H1 (cell line): ENCODE measurements at regions not wholly inside any gene's neighbourhood (a gene's known extent, or its start where the extent isn't known, plus 50 kb on each side); places are given as distances from the start of the nearest gene placed in this dataset.

ENCODE experiments used
- CTCF ChIA-PET: fragments of 300-600 bp; sonication (Branson Sonifier 250); formaldehyde crosslinking; loops from one replicate; lab custom pipeline; 2021; ENCODE audit not compliant: partially characterized antibody; lab: Charles Lee
- POLR2A ChIA-PET: fragments of 300-600 bp; sonication (Branson Sonifier 250); formaldehyde crosslinking; loops from one replicate; lab custom pipeline; 2021; ENCODE audit warnings: inconsistent platforms; ENCODE audit not compliant: partially characterized antibody; lab: Charles Lee
- DNase-seq, 2 experiments: peaks; one replicate each; pipeline versions ENCODE4 v3.0.0 to v3.0.0-alpha.2; 2010 to 2022; ENCODE audit warnings: low spot score in 2 of 2, low read depth in 1 of 2, mixed read lengths in 1 of 2
- FAIRE-seq: peaks from 2 replicates; lab custom pipeline; 2011; peaks lifted over from hg19 to GRCh38; lab: Jason Lieb, UNC
- H2AFZ ChIP-seq: 2 replicates; pipeline ENCODE4 v1.8.1; 2012; ENCODE audit warnings: low read length, inconsistent platforms
- H2AK5ac ChIP-seq: 2 replicates; pipeline ENCODE4 v1.6.1; 2013; ENCODE audit warnings: low read depth, low read length
- H2BK120ac ChIP-seq: replicated peaks from 2 replicates; pipeline ENCODE3; 2013; ENCODE audit warnings: low read depth, low read length, inconsistent platforms
- H2BK12ac ChIP-seq: 2 replicates; pipeline ENCODE4 v1.6.1; 2013; ENCODE audit warnings: low read depth, low read length
- H2BK15ac ChIP-seq: 2 replicates; pipeline ENCODE4 v1.6.1; 2013; ENCODE audit warnings: low read length
- H2BK20ac ChIP-seq: 2 replicates; pipeline ENCODE4 v1.6.1; 2013; ENCODE audit warnings: low read length
- H2BK5ac ChIP-seq: 2 replicates; pipeline ENCODE4 v1.6.1; 2013; ENCODE audit warnings: low read depth, low read length
- H3K14ac ChIP-seq: 2 replicates; pipeline ENCODE4 v1.6.1; 2013; ENCODE audit warnings: inconsistent platforms; ENCODE audit not compliant: insufficient read length
- H3K18ac ChIP-seq: 2 replicates; pipeline ENCODE4 v1.6.1; 2013; ENCODE audit warnings: low read length; ENCODE audit errors: extremely low read depth
- H3K23ac ChIP-seq: 2 replicates; pipeline ENCODE4 v1.6.1; 2013; ENCODE audit warnings: inconsistent platforms; ENCODE audit not compliant: insufficient read length
- H3K23me2 ChIP-seq: 2 replicates; pipeline ENCODE4 v1.6.1; 2013; ENCODE audit warnings: low read depth, low read length
- H3K27ac ChIP-seq: 2 replicates; pipeline ENCODE4 v1.6.1; 2011; ENCODE audit warnings: low read depth, low read length, inconsistent platforms
- H3K27me3 ChIP-seq, 4 experiments: replicated peaks in 1 of 4; 1 replicate in 1 of 4; 2 replicates in 3 of 4; pipeline versions ENCODE4 v1.6.1 to v1.8.1; 2011 to 2013; ENCODE audit warnings: low read length in 3 of 4, mild to moderate bottlenecking in 3 of 4, inconsistent platforms in 2 of 4, mixed read lengths in 2 of 4, moderate library complexity in 1 of 4; ENCODE audit not compliant: control insufficient read depth in 3 of 4, insufficient read depth in 3 of 4; ENCODE audit errors: extremely low read depth in 1 of 4
- H3K36me3 ChIP-seq, 4 experiments: 2 replicates each; pipeline versions ENCODE4 v1.6.1 to v1.8.1; 2011 to 2013; ENCODE audit warnings: mild to moderate bottlenecking in 4 of 4, low read length in 3 of 4, moderate library complexity in 2 of 4, control low read depth in 1 of 4, inconsistent platforms in 1 of 4; ENCODE audit not compliant: insufficient read depth in 4 of 4, control insufficient read depth in 2 of 4
- H3K4ac ChIP-seq: replicated peaks from 2 replicates; pipeline ENCODE3; 2013; ENCODE audit warnings: low read length, low read depth, mixed read lengths, inconsistent platforms; ENCODE audit not compliant: insufficient read length
- H3K4me1 ChIP-seq, 4 experiments: replicated peaks in 1 of 4; 1 replicate in 1 of 4; 2 replicates in 3 of 4; pipeline versions ENCODE4 v1.6.1 to v1.8.1; 2011 to 2013; ENCODE audit warnings: low read length in 3 of 4, inconsistent platforms in 2 of 4, mixed read lengths in 1 of 4; ENCODE audit not compliant: insufficient read depth in 4 of 4, control insufficient read depth in 3 of 4
- H3K4me2 ChIP-seq, 2 experiments: 2 replicates each; pipeline versions ENCODE4 v1.6.1 to v1.8.1; 2011 to 2013; ENCODE audit warnings: low read depth in 2 of 2, low read length in 2 of 2, control low read depth in 1 of 2, inconsistent platforms in 1 of 2, mild to moderate bottlenecking in 1 of 2; ENCODE audit not compliant: insufficient read depth in 1 of 2
- H3K4me3 ChIP-seq, 4 experiments: fragments of 200-600, 300-600 bp in 1 of 4; sonication (generic), shearing (Covaris generic), sonication (Bioruptor Twin) in 1 of 4; 2 replicates each; pipeline versions ENCODE4 v1.5.1 to v1.8.1; 2011 to 2016; ENCODE audit warnings: low read length in 4 of 4, low read depth in 3 of 4, control low read depth in 2 of 4, inconsistent platforms in 2 of 4, mild to moderate bottlenecking in 2 of 4, mixed read lengths in 1 of 4, moderate library complexity in 1 of 4; ENCODE audit not compliant: insufficient read depth in 2 of 4; ENCODE audit errors: extremely low read depth in 1 of 4
- H3K56ac ChIP-seq: replicated peaks from 2 replicates; pipeline ENCODE3; 2013; ENCODE audit warnings: low read depth, mild to moderate bottlenecking, mixed read lengths, low read length, inconsistent platforms; ENCODE audit not compliant: insufficient read length
- H3K79me1 ChIP-seq: 2 replicates; pipeline ENCODE4 v1.6.1; 2013; ENCODE audit warnings: low read depth, low read length, control low read depth
- H3K79me2 ChIP-seq, 2 experiments: 2 replicates each; pipeline versions ENCODE4 v1.6.1 to v1.8.1; 2012 to 2013; ENCODE audit warnings: low read length in 2 of 2, mild to moderate bottlenecking in 2 of 2, inconsistent platforms in 1 of 2; ENCODE audit not compliant: insufficient read depth in 2 of 2, control insufficient read depth in 1 of 2
- H3K9ac ChIP-seq, 4 experiments: replicated peaks in 1 of 4; 1 replicate in 1 of 4; 2 replicates in 3 of 4; pipeline versions ENCODE4 v1.6.1 to v1.8.1; 2011 to 2013; ENCODE audit warnings: low read depth in 3 of 4, low read length in 3 of 4, control low read depth in 2 of 4, mild to moderate bottlenecking in 2 of 4, moderate library complexity in 2 of 4, inconsistent platforms in 1 of 4; ENCODE audit errors: extremely low read depth in 1 of 4
- H3K9me3 ChIP-seq, 2 experiments: 2 replicates each; pipeline versions ENCODE4 v1.6.1 to v1.8.1; 2012 to 2013; ENCODE audit warnings: mild to moderate bottlenecking in 2 of 2, moderate library complexity in 2 of 2, control low read depth in 1 of 2, inconsistent platforms in 1 of 2, low read depth in 1 of 2, low read length in 1 of 2, mixed read lengths in 1 of 2; ENCODE audit not compliant: insufficient read depth in 2 of 2
- H4K20me1 ChIP-seq, 2 experiments: replicated peaks in 1 of 2; 2 replicates each; pipeline versions ENCODE3 to v1.8.1; 2011 to 2013; ENCODE audit warnings: inconsistent platforms in 2 of 2, low read length in 2 of 2, mild to moderate bottlenecking in 1 of 2; ENCODE audit not compliant: insufficient read depth in 2 of 2, control insufficient read depth in 1 of 2
- H4K5ac ChIP-seq: 2 replicates; pipeline ENCODE4 v1.6.1; 2013; ENCODE audit warnings: low read length, low read depth, mixed read lengths, inconsistent platforms; ENCODE audit not compliant: insufficient read length
- H4K8ac ChIP-seq: 2 replicates; pipeline ENCODE4 v1.8.0; 2013; ENCODE audit warnings: mild to moderate bottlenecking, moderate library complexity, low read length, inconsistent platforms; ENCODE audit not compliant: insufficient read depth; ENCODE audit errors: extremely low read depth
- H4K91ac ChIP-seq: replicated peaks from 2 replicates; pipeline ENCODE3; 2013; ENCODE audit warnings: low read length, mixed read lengths, inconsistent platforms; ENCODE audit not compliant: insufficient read length
- CBX5 ChIP-seq: fragments of 300-800, 300-1000 bp; sonication (generic); IDR thresholded peaks from 2 replicates; pipeline ENCODE4 v1.7.1; 2016; ENCODE audit warnings: antibody characterized with exemption, low read length, low read depth
- TF ChIP-seq, protein P1 (sequence below): fragments of 300-600 bp; sonication (generic); IDR thresholded peaks from 2 replicates; pipeline ENCODE4 v1.7.1; 2012; ENCODE audit warnings: low read length, moderate library complexity, mild to moderate bottlenecking, inconsistent platforms; ENCODE audit not compliant: insufficient replicate concordance

DNA sequence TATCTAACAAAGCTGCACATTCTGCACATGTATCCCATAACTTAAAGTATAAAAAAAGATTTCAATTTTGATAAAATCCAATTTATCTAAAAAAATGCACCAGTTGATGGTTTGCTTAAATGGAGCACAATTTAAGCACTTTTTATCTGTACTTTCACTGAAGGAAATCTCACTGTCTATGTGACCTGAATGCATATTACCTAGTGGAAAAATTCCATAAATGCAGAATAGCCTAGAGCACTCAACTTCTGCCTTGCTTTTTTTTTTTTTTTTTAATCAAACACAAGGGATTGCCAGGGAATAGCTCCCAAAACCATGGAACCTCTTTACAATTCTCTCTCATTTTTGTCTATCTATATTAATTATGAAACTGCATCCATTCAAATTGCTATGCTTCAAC, 80.4 kb downstream of the RFPL4B start:
- Histone ChIP-seq H3K27me3 (no peaks in the 10 kb centered on the region), H4K5ac (no peak overlapping the region), H2BK12ac (no peak overlapping the region), H2BK15ac (no peak overlapping the region), H3K23ac (no peak overlapping the region), H3K4me1 (peaks cover 0 to 3% (median 0%) of the 10 kb centered on the region in 4 experiments; a peak in 1 of 7 replicates), H3K4me3 (no peak overlapping the region), H3K18ac (no peak overlapping the region), H3K27ac (no peak overlapping the region), H3K4me2 (no peak overlapping the region), H2BK5ac (no peak overlapping the region), H3K23me2 (no peaks in the 10 kb centered on the region), H4K20me1 (no peaks in the 10 kb centered on the region), H4K8ac (no peak overlapping the region), H3K4ac (no peak overlapping the region), H3K56ac (no peak overlapping the region), H3K9me3 (no peaks in the 10 kb centered on the region), H2BK20ac (no peak overlapping the region), H3K9ac (no peak overlapping the region), H3K14ac (no peak overlapping the region), H3K36me3 (no peaks in the 10 kb centered on the region), H3K79me2 (no peaks in the 10 kb centered on the region), H3K79me1 (no peaks in the 10 kb centered on the region), H2BK120ac (no peak overlapping the region), H2AK5ac (no peak overlapping the region), H4K91ac (no peak overlapping the region), H2AFZ (no peak overlapping the region)
- TF ChIP-seq, protein P1, sequence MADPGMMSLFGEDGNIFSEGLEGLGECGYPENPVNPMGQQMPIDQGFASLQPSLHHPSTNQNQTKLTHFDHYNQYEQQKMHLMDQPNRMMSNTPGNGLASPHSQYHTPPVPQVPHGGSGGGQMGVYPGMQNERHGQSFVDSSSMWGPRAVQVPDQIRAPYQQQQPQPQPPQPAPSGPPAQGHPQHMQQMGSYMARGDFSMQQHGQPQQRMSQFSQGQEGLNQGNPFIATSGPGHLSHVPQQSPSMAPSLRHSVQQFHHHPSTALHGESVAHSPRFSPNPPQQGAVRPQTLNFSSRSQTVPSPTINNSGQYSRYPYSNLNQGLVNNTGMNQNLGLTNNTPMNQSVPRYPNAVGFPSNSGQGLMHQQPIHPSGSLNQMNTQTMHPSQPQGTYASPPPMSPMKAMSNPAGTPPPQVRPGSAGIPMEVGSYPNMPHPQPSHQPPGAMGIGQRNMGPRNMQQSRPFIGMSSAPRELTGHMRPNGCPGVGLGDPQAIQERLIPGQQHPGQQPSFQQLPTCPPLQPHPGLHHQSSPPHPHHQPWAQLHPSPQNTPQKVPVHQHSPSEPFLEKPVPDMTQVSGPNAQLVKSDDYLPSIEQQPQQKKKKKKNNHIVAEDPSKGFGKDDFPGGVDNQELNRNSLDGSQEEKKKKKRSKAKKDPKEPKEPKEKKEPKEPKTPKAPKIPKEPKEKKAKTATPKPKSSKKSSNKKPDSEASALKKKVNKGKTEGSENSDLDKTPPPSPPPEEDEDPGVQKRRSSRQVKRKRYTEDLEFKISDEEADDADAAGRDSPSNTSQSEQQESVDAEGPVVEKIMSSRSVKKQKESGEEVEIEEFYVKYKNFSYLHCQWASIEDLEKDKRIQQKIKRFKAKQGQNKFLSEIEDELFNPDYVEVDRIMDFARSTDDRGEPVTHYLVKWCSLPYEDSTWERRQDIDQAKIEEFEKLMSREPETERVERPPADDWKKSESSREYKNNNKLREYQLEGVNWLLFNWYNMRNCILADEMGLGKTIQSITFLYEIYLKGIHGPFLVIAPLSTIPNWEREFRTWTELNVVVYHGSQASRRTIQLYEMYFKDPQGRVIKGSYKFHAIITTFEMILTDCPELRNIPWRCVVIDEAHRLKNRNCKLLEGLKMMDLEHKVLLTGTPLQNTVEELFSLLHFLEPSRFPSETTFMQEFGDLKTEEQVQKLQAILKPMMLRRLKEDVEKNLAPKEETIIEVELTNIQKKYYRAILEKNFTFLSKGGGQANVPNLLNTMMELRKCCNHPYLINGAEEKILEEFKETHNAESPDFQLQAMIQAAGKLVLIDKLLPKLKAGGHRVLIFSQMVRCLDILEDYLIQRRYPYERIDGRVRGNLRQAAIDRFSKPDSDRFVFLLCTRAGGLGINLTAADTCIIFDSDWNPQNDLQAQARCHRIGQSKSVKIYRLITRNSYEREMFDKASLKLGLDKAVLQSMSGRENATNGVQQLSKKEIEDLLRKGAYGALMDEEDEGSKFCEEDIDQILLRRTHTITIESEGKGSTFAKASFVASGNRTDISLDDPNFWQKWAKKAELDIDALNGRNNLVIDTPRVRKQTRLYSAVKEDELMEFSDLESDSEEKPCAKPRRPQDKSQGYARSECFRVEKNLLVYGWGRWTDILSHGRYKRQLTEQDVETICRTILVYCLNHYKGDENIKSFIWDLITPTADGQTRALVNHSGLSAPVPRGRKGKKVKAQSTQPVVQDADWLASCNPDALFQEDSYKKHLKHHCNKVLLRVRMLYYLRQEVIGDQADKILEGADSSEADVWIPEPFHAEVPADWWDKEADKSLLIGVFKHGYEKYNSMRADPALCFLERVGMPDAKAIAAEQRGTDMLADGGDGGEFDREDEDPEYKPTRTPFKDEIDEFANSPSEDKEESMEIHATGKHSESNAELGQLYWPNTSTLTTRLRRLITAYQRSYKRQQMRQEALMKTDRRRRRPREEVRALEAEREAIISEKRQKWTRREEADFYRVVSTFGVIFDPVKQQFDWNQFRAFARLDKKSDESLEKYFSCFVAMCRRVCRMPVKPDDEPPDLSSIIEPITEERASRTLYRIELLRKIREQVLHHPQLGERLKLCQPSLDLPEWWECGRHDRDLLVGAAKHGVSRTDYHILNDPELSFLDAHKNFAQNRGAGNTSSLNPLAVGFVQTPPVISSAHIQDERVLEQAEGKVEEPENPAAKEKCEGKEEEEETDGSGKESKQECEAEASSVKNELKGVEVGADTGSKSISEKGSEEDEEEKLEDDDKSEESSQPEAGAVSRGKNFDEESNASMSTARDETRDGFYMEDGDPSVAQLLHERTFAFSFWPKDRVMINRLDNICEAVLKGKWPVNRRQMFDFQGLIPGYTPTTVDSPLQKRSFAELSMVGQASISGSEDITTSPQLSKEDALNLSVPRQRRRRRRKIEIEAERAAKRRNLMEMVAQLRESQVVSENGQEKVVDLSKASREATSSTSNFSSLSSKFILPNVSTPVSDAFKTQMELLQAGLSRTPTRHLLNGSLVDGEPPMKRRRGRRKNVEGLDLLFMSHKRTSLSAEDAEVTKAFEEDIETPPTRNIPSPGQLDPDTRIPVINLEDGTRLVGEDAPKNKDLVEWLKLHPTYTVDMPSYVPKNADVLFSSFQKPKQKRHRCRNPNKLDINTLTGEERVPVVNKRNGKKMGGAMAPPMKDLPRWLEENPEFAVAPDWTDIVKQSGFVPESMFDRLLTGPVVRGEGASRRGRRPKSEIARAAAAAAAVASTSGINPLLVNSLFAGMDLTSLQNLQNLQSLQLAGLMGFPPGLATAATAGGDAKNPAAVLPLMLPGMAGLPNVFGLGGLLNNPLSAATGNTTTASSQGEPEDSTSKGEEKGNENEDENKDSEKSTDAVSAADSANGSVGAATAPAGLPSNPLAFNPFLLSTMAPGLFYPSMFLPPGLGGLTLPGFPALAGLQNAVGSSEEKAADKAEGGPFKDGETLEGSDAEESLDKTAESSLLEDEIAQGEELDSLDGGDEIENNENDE = no peak
- no peak for TF ChIP-seq CBX5
- DNase-seq = no peak
- no peak for FAIRE-seq
- POLR2A ChIA-PET = no interaction called here
- CTCF ChIA-PET = interaction anchor here (0.7 to 1.8 kb wide), 4 partner anchors 11 to 381 kb away, joined by 3 to 5 read pairs (median 4); no protein-coding TSS in a partner anchor
